SH-SY5Y (cell line): ENCODE measurements at regions not wholly inside any gene's neighbourhood (a gene's known extent, or its start where the extent isn't known, plus 50 kb on each side); places are given as distances from the start of the nearest gene placed in this dataset.

Experiments used
- GATA2 ChIP-seq: IDR thresholded peaks from 2 replicates; pipeline ENCODE4 v1.6.1; 2011; ENCODE audit warnings: mild to moderate bottlenecking, low read depth, low read length
- GATA3 ChIP-seq: IDR thresholded peaks from 2 replicates; pipeline ENCODE4 v1.6.1; 2011; ENCODE audit warnings: low read depth, mild to moderate bottlenecking, low read length, moderate library complexity

GRCh38 chr4:158079661-158080060 lies 93.2 kb downstream of the GASK1B start:
- no peak for TF ChIP-seq GATA2
- TF ChIP-seq GATA3, result no peak
